ENCODE measurements at regions not wholly inside any gene's neighbourhood (a gene's known extent, or its start where the extent isn't known, plus 50 kb on each side); places are given as distances from the start of the nearest gene placed in this dataset.

GRCh38 chr7:42407021-42407710 lies 170.2 kb upstream of the GLI3 start:
- Histone ChIP-seq H3K27me3 (ENCODE audit: control insufficient read depth, insufficient read depth, low read length) (no peaks in the 10 kb centered on the region), H3K9ac (ENCODE audit: low read depth, low read length) (no peak overlapping the region), H3K4me1 (ENCODE audit: control insufficient read depth, insufficient read depth, low read length) (no peaks in the 10 kb centered on the region), H3K36me3 (ENCODE audit: control insufficient read depth, insufficient read depth, low read length) (no peaks in the 10 kb centered on the region), H3K9me3 (ENCODE audit: control insufficient read depth, insufficient read depth, low read length) (no peaks in the 10 kb centered on the region), H3K4me3 (ENCODE audit: low read depth, low read length) (no peak overlapping the region)

GRCh38 chr7:42406358-42406757 lies 169.3 kb upstream of the GLI3 start:
- H3K9ac ChIP-seq (ENCODE audit: low read depth, low read length) = no peak overlapping the region
- H3K4me1 ChIP-seq (ENCODE audit: control insufficient read depth, insufficient read depth, low read length) = no peaks in the 10 kb centered on the region
- H3K36me3 ChIP-seq (ENCODE audit: control insufficient read depth, insufficient read depth, low read length) = no peaks in the 10 kb centered on the region
- H3K9me3 ChIP-seq (ENCODE audit: control insufficient read depth, insufficient read depth, low read length) = no peaks in the 10 kb centered on the region
- no peaks in the 10 kb centered on the region for H3K27me3 ChIP-seq (ENCODE audit: control insufficient read depth, insufficient read depth, low read length)
- no peak overlapping the region for H3K4me3 ChIP-seq (ENCODE audit: low read depth, low read length)

GRCh38 chr7:42405782-42406181 lies 168.8 kb upstream of the GLI3 start:
- Histone ChIP-seq H3K4me3 (ENCODE audit: low read depth, low read length) (no peak overlapping the region), H3K9me3 (ENCODE audit: control insufficient read depth, insufficient read depth, low read length) (no peaks in the 10 kb centered on the region), H3K36me3 (ENCODE audit: control insufficient read depth, insufficient read depth, low read length) (no peaks in the 10 kb centered on the region), H3K4me1 (ENCODE audit: control insufficient read depth, insufficient read depth, low read length) (no peaks in the 10 kb centered on the region), H3K27me3 (ENCODE audit: control insufficient read depth, insufficient read depth, low read length) (no peaks in the 10 kb centered on the region), H3K9ac (ENCODE audit: low read depth, low read length) (no peak overlapping the region)

- no peak overlapping the region for H3K9ac ChIP-seq (ENCODE audit: low read depth, low read length)
- no peaks in the 10 kb centered on the region for H3K36me3 ChIP-seq (ENCODE audit: control insufficient read depth, insufficient read depth, low read length)
- no peak overlapping the region for H3K4me3 ChIP-seq (ENCODE audit: low read depth, low read length)
- H3K27me3 ChIP-seq (ENCODE audit: control insufficient read depth, insufficient read depth, low read length) = no peaks in the 10 kb centered on the region
- H3K4me1 ChIP-seq (ENCODE audit: control insufficient read depth, insufficient read depth, low read length) = no peaks in the 10 kb centered on the region
- H3K9me3 ChIP-seq (ENCODE audit: control insufficient read depth, insufficient read depth, low read length) = no peaks in the 10 kb centered on the region
These were observed 166.8 kb upstream of the GLI3 start for GRCh38 chr7:42403831-42404230.

- Histone ChIP-seq H3K9me3 (ENCODE audit: control insufficient read depth, insufficient read depth, low read length) (no peaks in the 10 kb centered on the region), H3K9ac (ENCODE audit: low read depth, low read length) (no peak overlapping the region), H3K27me3 (ENCODE audit: control insufficient read depth, insufficient read depth, low read length) (no peaks in the 10 kb centered on the region), H3K36me3 (ENCODE audit: control insufficient read depth, insufficient read depth, low read length) (no peaks in the 10 kb centered on the region), H3K4me1 (ENCODE audit: control insufficient read depth, insufficient read depth, low read length) (no peaks in the 10 kb centered on the region), H3K4me3 (ENCODE audit: low read depth, low read length) (no peak overlapping the region)
These were observed 164.0 kb upstream of the GLI3 start for GRCh38 chr7:42400961-42401360.

GRCh38 chr7:42400211-42400772 lies 163.3 kb upstream of the GLI3 start:
- H3K27me3 ChIP-seq (ENCODE audit: control insufficient read depth, insufficient read depth, low read length) = no peaks in the 10 kb centered on the region
- no peaks in the 10 kb centered on the region for H3K9me3 ChIP-seq (ENCODE audit: control insufficient read depth, insufficient read depth, low read length)
- H3K4me1 ChIP-seq (ENCODE audit: control insufficient read depth, insufficient read depth, low read length) = no peaks in the 10 kb centered on the region
- H3K36me3 ChIP-seq (ENCODE audit: control insufficient read depth, insufficient read depth, low read length) = no peaks in the 10 kb centered on the region
- no peak overlapping the region for H3K4me3 ChIP-seq (ENCODE audit: low read depth, low read length)
- no peak overlapping the region for H3K9ac ChIP-seq (ENCODE audit: low read depth, low read length)

- no peaks in the 10 kb centered on the region for H3K9me3 ChIP-seq (ENCODE audit: control insufficient read depth, insufficient read depth, low read length)
- H3K9ac ChIP-seq (ENCODE audit: low read depth, low read length) = no peak overlapping the region
- H3K27me3 ChIP-seq (ENCODE audit: control insufficient read depth, insufficient read depth, low read length) = no peaks in the 10 kb centered on the region
- H3K36me3 ChIP-seq (ENCODE audit: control insufficient read depth, insufficient read depth, low read length) = no peaks in the 10 kb centered on the region
- H3K4me3 ChIP-seq (ENCODE audit: low read depth, low read length) = no peak overlapping the region
- H3K4me1 ChIP-seq (ENCODE audit: control insufficient read depth, insufficient read depth, low read length) = no peaks in the 10 kb centered on the region
These were observed 158.6 kb upstream of the GLI3 start for GRCh38 chr7:42395607-42396006.

GRCh38 chr7:42392826-42393225 lies 155.8 kb upstream of the GLI3 start:
- H3K36me3 ChIP-seq (ENCODE audit: control insufficient read depth, insufficient read depth, low read length) = no peaks in the 10 kb centered on the region
- no peak overlapping the region for H3K4me3 ChIP-seq (ENCODE audit: low read depth, low read length)
- H3K9ac ChIP-seq (ENCODE audit: low read depth, low read length) = no peak overlapping the region
- H3K27me3 ChIP-seq (ENCODE audit: control insufficient read depth, insufficient read depth, low read length) = no peaks in the 10 kb centered on the region
- no peaks in the 10 kb centered on the region for H3K9me3 ChIP-seq (ENCODE audit: control insufficient read depth, insufficient read depth, low read length)
- H3K4me1 ChIP-seq (ENCODE audit: control insufficient read depth, insufficient read depth, low read length) = no peaks in the 10 kb centered on the region

GRCh38 chr7:42389697-42390096 lies 152.7 kb upstream of the GLI3 start:
- Histone ChIP-seq H3K4me1 (ENCODE audit: control insufficient read depth, insufficient read depth, low read length) (no peaks in the 10 kb centered on the region), H3K36me3 (ENCODE audit: control insufficient read depth, insufficient read depth, low read length) (no peaks in the 10 kb centered on the region), H3K27me3 (ENCODE audit: control insufficient read depth, insufficient read depth, low read length) (no peaks in the 10 kb centered on the region), H3K9me3 (ENCODE audit: control insufficient read depth, insufficient read depth, low read length) (no peaks in the 10 kb centered on the region), H3K9ac (ENCODE audit: low read depth, low read length) (no peak overlapping the region), H3K4me3 (ENCODE audit: low read depth, low read length) (no peak overlapping the region)

GRCh38 chr7:42385912-42386311 lies 148.9 kb upstream of the GLI3 start:
- no peaks in the 10 kb centered on the region for H3K36me3 ChIP-seq (ENCODE audit: control insufficient read depth, insufficient read depth, low read length)
- H3K9me3 ChIP-seq (ENCODE audit: control insufficient read depth, insufficient read depth, low read length) = no peaks in the 10 kb centered on the region
- H3K4me1 ChIP-seq (ENCODE audit: control insufficient read depth, insufficient read depth, low read length) = no peaks in the 10 kb centered on the region
- H3K9ac ChIP-seq (ENCODE audit: low read depth, low read length) = no peak overlapping the region
- no peaks in the 10 kb centered on the region for H3K27me3 ChIP-seq (ENCODE audit: control insufficient read depth, insufficient read depth, low read length)
- H3K4me3 ChIP-seq (ENCODE audit: low read depth, low read length) = no peak overlapping the region

GRCh38 chr7:42381161-42381560 lies 144.2 kb upstream of the GLI3 start:
- Histone ChIP-seq H3K27me3 (ENCODE audit: control insufficient read depth, insufficient read depth, low read length) (no peaks in the 10 kb centered on the region), H3K9ac (ENCODE audit: low read depth, low read length) (no peak overlapping the region), H3K36me3 (ENCODE audit: control insufficient read depth, insufficient read depth, low read length) (no peaks in the 10 kb centered on the region), H3K9me3 (ENCODE audit: control insufficient read depth, insufficient read depth, low read length) (no peaks in the 10 kb centered on the region), H3K4me1 (ENCODE audit: control insufficient read depth, insufficient read depth, low read length) (no peaks in the 10 kb centered on the region), H3K4me3 (ENCODE audit: low read depth, low read length) (no peak overlapping the region)

GRCh38 chr7:42380401-42380800 lies 143.4 kb upstream of the GLI3 start:
- Histone ChIP-seq H3K9ac (ENCODE audit: low read depth, low read length) (no peak overlapping the region), H3K4me3 (ENCODE audit: low read depth, low read length) (no peak overlapping the region), H3K9me3 (ENCODE audit: control insufficient read depth, insufficient read depth, low read length) (no peaks in the 10 kb centered on the region), H3K36me3 (ENCODE audit: control insufficient read depth, insufficient read depth, low read length) (no peaks in the 10 kb centered on the region), H3K4me1 (ENCODE audit: control insufficient read depth, insufficient read depth, low read length) (no peaks in the 10 kb centered on the region), H3K27me3 (ENCODE audit: control insufficient read depth, insufficient read depth, low read length) (no peaks in the 10 kb centered on the region)
